Right atrium auricular region (tissue), 2 donors: ENCODE measurements at regions not wholly inside any gene's neighbourhood (a gene's known extent, or its start where the extent isn't known, plus 50 kb on each side); places are given as distances from the start of the nearest gene placed in this dataset.

Experiments
- DNase-seq: peaks from one replicate; pipeline ENCODE4 v3.0.0-alpha.2; 2019; ENCODE audit warnings: low spot score
- H3K27ac ChIP-seq, 2 donors: fragments of 200-600 bp; sonication (generic); 1 replicate in 1 of 2; 2 replicates in 1 of 2; pipeline ENCODE4 v1.5.1; 2016 to 2019
- H3K27me3 ChIP-seq, 2 donors: fragments of 200-600 bp; sonication (generic); one replicate each; pipeline versions ENCODE4 v1.5.1 to v1.6.0; 2017 to 2019
- H3K36me3 ChIP-seq: fragments of 200-600 bp; sonication (generic); one replicate; pipeline ENCODE4 v1.5.1; 2016
- H3K4me1 ChIP-seq, 2 donors: fragments of 200-600 bp; sonication (generic); one replicate each; pipeline versions ENCODE4 v1.5.1 to v1.6.0; 2017 to 2019
- H3K4me3 ChIP-seq, 2 donors: fragments of 200-600 bp; sonication (generic); 1 replicate in 1 of 2; 2 replicates in 1 of 2; pipeline ENCODE4 v1.5.1; 2017 to 2019; ENCODE audit warnings: mild to moderate bottlenecking in 1 of 2, moderate library complexity in 1 of 2
- H3K9me3 ChIP-seq, 2 donors: fragments of 200-600 bp; sonication (generic); one replicate each; pipeline ENCODE4 v1.5.1; 2019
- CTCF ChIP-seq, 2 donors: fragments of 200-600 bp; sonication (generic); IDR thresholded peaks; one replicate each; pipeline ENCODE4 v1.5.1; 2019; ENCODE audit warnings: antibody characterized with exemption in 2 of 2

GRCh38 chr2:5148392-5149085, 543.6 kb upstream of the SOX11 start:
- no peaks in the 10 kb centered on the region for H3K27me3 ChIP-seq
- no peak for DNase-seq
- H3K27ac ChIP-seq, result no peak overlapping the region
- no peak for TF ChIP-seq CTCF (IDR thresholded peaks at IDR 0.05)
- peaks cover 0 to 13% of the 10 kb centered on the region in 2 donors for H3K9me3 ChIP-seq
- no peaks in the 10 kb centered on the region for H3K36me3 ChIP-seq
- no peaks in the 10 kb centered on the region for H3K4me1 ChIP-seq
- no peak overlapping the region for H3K4me3 ChIP-seq

- H3K27ac ChIP-seq, result no peak overlapping the region
- no peak overlapping the region for H3K4me3 ChIP-seq
- no peaks in the 10 kb centered on the region for H3K36me3 ChIP-seq
- no peak for DNase-seq
- no peak for TF ChIP-seq CTCF (IDR thresholded peaks at IDR 0.05)
- H3K27me3 ChIP-seq, result no peaks in the 10 kb centered on the region
- peaks cover 0 to 13% of the 10 kb centered on the region in 2 donors for H3K9me3 ChIP-seq
- H3K4me1 ChIP-seq, result no peaks in the 10 kb centered on the region
Measured at GRCh38 chr2:5150871-5151270, 541.3 kb upstream of the SOX11 start.

DNA sequence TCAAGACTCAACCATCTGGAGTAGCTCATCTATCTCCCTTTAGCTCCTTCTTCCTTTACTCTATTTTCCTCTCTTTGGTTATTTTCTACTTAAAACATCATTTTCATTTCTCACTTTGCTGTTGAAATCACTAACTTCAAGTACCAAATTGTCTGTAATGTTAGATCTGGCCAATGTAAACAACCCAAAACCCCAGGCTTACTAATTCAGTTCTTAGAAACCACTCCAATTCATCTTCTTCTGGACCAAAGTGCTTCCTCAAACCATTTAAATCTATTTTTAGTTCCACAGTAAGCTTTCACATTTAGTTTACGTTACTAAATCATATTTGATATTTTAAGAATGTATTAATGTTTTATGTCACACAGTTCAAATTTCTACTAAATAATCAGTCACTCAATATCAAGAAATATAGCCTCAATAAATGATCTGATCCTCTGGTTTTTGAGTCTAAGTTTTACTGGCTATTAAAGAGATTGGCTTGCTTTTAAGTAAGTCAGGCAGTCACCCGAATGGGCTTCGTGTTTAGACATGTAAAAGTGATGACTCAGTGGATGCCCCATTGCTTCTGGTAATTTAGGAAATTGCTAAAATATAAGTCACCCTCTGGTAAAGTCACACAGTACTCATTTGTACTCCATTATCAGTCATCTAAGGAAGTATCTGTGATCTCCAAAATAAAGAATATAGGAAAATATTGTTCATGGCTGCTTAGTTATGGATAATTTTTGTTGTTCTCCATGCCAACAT, 527.2 kb upstream of the SOX11 start:
- H3K27ac ChIP-seq, result no peak overlapping the region
- H3K27me3 ChIP-seq, result no peaks in the 10 kb centered on the region
- no peak for TF ChIP-seq CTCF (IDR thresholded peaks at IDR 0.05)
- no peaks in the 10 kb centered on the region for H3K4me1 ChIP-seq
- no peaks in the 10 kb centered on the region for H3K36me3 ChIP-seq
- DNase-seq, result no peak
- H3K9me3 ChIP-seq, result no peaks in the 10 kb centered on the region
- H3K4me3 ChIP-seq, result no peak overlapping the region

DNA sequence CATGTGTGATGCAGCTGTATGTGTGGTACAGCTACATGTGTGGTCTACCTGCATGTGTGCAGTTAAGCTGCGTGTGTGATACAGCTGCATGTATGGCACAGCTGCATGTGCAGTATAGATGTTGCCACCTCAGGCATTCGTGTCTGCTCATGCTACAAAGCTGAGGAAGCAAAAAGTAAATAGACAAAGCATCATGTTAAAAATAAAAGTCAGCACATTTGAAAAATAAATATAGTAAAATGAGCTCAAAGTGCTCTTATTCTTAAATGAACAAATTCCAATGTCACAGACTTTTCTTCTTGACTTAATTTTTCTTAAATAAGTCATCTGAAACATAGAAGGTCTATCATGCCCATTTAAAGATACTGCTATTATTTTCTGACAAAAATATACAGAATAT, 519.3 kb upstream of the SOX11 start:
- no peak overlapping the region for H3K27ac ChIP-seq
- H3K27me3 ChIP-seq, result no peaks in the 10 kb centered on the region
- no peaks in the 10 kb centered on the region for H3K36me3 ChIP-seq
- DNase-seq, result no peak
- H3K9me3 ChIP-seq, result no peaks in the 10 kb centered on the region
- H3K4me1 ChIP-seq, result no peaks in the 10 kb centered on the region
- TF ChIP-seq CTCF (IDR thresholded peaks at IDR 0.05), result no peak
- no peak overlapping the region for H3K4me3 ChIP-seq

DNA sequence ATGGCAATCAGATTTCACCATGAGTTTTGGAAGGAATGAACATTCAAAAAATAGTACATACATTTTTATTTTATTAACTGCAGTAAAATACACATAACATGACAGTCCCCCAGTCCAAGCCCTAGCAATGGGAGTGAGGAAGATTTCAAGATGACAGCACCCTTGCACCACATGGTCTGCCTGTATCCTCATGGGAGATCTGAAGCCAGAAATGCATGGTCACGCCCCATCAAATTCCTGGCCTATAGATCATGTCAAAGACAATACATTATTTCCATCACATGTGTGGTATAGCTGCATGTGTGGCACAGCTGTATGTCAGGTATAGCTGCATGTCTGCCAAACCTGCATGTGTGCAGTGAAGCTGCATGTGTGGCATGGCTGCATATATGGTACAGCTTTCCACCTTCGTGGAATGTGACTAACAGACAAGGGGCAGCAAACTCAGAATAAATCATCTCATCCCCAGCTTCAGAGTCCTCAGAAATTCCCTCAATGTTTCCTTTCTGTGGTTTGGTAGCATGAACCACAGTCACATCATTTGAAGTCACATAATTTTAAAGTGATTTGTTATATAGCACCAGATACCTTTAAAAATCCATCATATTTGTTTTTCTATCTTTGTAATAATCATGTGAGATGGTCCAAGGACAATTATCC, 518.2 kb upstream of the SOX11 start:
- no peak overlapping the region for H3K27ac ChIP-seq
- H3K36me3 ChIP-seq, result no peaks in the 10 kb centered on the region
- no peaks in the 10 kb centered on the region for H3K4me1 ChIP-seq
- DNase-seq, result no peak
- no peak for TF ChIP-seq CTCF (IDR thresholded peaks at IDR 0.05)
- H3K4me3 ChIP-seq, result no peak overlapping the region
- H3K27me3 ChIP-seq, result no peaks in the 10 kb centered on the region
- no peaks in the 10 kb centered on the region for H3K9me3 ChIP-seq
